ENCODE measurements at regions not wholly inside any gene's neighbourhood (a gene's known extent, or its start where the extent isn't known, plus 50 kb on each side); places are given as distances from the start of the nearest gene placed in this dataset.
A peak's percentile ranks its signal among the peaks of the same experiment; 100 is the strongest.
"Not testable (repeated sequence)": the region's sequence is repeated elsewhere in the genome, so short reads cannot be mapped to it uniquely, and the experiment has no call there.

GRCh38 chr4:57403591-57403990 is 293.4 kb upstream of the IGFBP7 start:
- no peak for DNase-seq

DNA sequence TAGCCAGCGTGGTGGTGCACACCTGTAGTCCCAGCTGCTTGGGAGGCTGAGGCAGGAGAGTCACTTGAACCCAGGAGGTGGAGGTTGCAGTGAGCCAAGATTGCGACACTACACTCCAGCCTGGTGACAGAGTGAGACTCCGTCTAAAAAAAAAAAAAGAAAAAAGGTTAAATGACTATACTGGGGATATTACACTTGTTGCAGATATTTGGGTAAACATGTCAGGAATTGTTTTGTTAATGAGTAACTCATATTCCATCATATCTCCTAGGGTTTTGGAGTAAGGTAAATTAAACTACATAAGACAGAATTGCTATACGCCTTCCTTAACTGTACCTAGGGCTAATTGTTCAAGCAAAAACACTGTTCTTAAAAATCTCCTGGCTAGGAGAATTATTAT is 291.4 kb upstream of the IGFBP7 start:
- DNase-seq = no peak

DNA sequence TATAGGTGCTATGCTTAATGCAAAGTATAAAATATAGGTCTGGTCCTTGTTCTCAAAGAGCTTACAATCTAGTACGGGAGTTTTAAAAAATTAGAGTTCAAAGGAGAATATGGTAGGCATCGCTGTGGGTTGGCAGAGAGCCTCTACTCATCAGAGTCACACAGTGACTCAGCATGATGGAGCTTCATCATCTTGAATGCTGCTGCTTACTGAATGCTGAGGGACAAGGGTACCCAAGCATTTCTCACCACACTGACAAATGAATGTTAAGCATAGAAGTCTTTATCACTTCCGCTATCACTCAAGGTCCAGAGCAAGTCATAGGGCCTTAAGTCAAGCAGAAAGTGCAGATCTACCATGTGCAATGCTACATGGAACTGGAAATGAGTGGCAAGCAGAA is 268.6 kb upstream of the IGFBP7 start:
- DNase-seq = peak; percentile 46

DNA sequence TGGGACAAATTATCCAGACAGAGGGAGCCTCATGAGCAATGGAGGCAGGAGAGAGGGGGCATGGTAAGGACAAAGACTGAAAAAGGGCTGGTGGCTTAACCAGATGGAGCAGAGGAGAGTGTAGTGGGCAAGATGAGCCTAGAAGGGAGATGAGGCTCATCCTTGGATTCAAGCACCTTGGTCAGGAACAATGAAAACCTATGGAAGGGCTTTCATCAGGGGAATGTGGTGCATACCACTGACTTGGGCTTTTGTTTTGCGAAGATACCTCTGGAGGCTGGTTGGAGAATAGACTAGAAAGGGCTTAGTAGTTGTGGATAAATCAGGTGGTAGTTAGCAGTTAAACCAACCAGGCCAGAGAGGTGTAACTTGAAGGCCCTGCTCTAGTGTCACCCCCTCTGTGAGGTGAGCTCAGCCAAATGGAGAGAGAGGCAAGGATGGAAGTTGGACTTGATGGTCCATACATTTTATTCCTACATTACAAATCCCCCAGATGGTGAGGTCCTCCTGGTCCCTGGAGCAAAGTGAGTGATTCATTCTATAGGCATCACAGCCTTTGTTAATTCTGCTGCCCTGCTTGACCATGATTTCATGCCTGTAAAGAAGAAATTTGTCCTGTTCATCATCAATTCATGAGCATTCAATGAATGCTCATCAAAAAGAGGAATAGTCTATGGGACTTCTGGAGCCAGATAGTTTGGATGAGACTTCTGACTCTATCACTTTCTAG is 264.8 kb upstream of the IGFBP7 start:
- peak; percentile 41 for DNase-seq

- peak; percentile 65 for DNase-seq
Measured at GRCh38 chr4:57373991-57374390, 263.8 kb upstream of the IGFBP7 start.

GRCh38 chr4:57371671-57372070 is 261.5 kb upstream of the IGFBP7 start:
- DNase-seq = no peak

- DNase-seq = no peak
Measured at GRCh38 chr4:57370691-57371090, 260.5 kb upstream of the IGFBP7 start.

GRCh38 chr4:57369446-57369845 is 259.3 kb upstream of the IGFBP7 start:
- DNase-seq = no peak

DNA sequence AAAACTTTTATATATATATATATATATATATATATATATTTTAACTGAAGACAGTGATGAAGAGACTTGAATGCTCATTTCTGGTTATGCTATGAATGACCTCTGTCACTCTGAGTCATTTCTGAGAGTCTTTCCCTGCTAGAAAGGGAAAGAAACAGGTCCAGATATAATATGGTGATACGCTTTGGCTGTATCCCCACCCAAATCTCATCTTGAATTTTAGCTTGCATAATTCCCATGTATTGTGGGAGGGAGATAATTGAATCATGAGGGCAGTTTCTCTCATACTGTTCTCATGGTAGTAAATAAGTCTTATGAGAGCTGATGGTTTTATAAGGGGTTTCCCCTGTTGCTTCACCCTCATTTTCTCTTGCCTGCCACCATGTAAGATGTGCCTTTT is 254.1 kb upstream of the IGFBP7 start:
- no peak for DNase-seq

DNA sequence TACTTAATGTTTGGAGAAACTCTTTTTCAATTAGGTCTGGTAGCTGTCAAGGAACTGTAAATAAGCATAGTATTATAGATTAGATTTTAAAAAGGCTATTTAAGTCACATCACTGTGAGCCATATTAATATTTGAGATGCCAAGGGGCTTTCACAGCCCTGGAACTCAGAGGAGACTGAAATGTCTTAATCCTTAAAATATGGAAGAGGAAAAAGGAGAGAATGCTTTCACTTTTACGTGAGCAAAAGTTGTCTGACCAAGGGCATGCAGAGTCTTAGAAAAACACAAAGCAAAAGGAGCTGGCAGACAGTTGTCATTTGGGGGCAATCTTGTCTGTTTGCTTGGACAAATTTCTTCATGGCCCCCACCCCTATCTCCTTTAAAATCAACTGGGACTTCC is 253.2 kb upstream of the IGFBP7 start:
- peak; percentile 31 for DNase-seq

GRCh38 chr4:57360681-57361080 is 250.5 kb upstream of the IGFBP7 start:
- no peak for DNase-seq

- DNase-seq = no peak
Measured at GRCh38 chr4:57355101-57355665, 245.0 kb upstream of the IGFBP7 start.

DNA sequence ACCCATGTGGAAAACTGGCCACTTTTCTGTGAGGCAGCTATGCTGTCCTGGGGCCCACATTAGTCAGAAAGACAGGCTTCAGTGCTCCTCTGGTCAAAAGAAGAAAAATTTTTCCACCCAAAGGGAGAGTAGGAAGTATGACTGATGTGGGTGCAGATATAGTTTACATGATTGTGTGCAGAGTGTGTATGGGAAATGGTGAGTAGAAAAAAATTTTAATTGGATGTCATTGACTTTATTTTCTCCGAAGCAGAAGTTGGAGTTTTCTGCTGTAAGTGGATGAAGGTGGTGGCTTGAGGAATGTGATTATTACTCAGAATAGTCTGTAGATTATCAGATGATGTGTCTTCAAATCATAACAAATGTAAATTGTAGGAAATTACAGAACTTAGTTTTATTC is 241.5 kb upstream of the IGFBP7 start:
- peak; percentile 17 for DNase-seq

DNA sequence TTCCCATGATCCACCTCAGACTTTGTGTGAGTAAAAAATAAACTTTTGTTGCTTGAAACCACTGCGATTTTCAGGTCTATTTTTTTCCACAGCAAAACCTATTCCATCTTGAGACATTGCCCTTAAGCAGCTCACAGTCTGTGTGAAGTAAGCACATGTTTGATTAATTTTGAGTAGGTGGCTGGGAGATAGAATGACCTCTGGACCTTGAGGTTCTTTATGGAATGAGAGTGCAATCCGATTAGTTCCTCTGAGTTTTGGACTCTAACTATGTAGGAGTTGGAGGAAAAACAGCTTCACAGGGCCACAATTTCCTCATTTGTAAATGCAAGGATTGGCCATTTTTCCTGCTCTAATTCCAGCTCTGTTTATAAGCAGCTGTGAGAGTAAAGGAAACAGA is 234.1 kb upstream of the IGFBP7 start:
- DNase-seq = no peak

DNA sequence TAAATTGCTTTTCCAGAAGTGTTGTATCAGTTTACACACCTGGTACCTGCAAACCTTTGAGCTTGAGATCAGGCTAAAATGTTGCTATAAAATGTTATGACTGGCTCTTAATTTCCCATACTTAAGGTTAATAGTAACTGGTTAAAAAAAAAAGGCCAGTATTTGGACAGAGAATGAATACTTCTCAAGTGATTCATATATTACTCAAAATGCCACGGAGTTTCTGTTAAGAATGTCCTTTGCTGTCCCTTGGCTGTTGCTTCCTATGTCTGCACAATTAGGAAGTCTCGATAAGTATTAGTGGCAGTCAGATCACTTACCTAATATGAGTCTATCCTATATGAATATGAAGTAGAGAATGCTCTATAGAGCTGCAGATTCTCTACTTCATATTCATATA is 232.2 kb upstream of the IGFBP7 start:
- peak; percentile 53 for DNase-seq

DNA sequence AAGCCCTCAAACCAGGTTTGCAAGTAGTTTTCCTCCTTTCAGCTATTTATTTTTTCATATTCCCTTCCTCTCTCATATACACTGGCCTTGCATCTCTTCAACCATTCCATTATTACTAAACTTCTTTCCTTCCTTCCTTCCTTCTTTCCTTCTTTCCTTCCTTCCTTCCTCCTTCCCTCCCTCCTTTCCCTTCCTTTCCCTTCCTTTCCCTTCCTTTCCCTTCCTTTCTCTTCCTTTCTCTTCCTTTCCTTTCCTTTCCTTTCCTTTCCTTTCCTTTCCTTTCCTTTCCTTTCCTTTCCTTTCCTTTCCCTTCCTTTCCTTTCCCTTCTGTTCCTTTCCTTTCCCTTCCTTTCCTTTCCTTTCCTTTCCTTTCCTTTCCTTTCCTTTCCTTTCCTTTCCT is 228.7 kb upstream of the IGFBP7 start:
- DNase-seq = not testable (repeated sequence)

DNA sequence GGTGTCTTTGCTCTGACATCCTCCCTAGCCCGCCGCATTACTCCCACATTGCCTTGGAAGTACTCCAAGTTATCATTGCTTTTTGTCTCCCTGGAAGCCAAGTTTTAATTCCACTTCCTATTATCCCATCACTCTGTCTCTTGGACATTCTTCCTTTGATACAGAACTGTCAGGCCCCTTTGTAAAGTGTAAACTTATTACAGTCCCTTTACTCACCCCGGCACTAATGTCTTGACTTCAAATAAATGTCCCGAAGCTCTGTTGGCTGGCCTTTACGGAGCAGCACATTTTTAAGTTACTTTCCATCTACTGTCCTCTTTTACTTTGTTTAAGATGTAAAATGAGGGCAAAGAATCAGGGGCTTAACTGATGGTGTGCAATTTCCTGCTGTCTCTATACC is 223.5 kb upstream of the IGFBP7 start:
- no peak for DNase-seq

DNA sequence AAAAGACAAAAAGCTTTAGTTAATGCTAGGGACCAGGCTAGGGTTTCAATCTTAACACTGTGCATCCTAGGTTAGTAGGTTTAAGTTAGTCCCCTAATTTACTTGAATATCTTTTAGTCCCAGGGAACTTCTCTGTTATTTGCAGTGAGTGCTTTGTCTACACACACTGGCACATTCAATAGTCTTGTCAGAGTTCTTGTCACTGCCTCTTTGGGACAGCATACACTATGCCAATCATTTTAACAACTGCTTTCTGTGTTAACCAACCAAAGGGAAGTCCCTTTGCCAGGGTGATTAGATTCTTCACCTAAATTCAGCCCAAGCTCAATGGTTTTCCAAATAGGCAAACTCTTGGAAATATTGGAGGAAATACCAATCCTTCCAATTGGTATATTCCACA is 221.8 kb upstream of the IGFBP7 start:
- DNase-seq = no peak

DNA sequence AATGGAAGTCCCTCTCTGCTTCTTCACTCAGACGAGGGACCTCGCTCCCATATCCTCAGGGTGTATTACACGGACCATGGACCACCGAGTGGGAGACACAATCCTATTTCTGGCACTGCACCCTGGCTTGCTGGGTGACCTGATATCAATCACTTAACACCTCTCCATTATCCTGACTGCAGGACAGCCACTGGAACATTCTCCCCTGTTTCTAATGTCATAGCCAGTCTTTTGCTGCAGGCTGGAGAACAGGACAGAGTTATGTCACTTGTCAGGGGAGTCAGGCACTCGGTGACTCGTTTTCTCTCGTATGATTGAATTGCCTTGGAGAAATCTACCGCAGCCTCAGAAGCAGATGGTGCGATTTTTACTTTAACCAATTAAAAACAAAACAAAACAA is 219.1 kb upstream of the IGFBP7 start:
- no peak for DNase-seq

DNA sequence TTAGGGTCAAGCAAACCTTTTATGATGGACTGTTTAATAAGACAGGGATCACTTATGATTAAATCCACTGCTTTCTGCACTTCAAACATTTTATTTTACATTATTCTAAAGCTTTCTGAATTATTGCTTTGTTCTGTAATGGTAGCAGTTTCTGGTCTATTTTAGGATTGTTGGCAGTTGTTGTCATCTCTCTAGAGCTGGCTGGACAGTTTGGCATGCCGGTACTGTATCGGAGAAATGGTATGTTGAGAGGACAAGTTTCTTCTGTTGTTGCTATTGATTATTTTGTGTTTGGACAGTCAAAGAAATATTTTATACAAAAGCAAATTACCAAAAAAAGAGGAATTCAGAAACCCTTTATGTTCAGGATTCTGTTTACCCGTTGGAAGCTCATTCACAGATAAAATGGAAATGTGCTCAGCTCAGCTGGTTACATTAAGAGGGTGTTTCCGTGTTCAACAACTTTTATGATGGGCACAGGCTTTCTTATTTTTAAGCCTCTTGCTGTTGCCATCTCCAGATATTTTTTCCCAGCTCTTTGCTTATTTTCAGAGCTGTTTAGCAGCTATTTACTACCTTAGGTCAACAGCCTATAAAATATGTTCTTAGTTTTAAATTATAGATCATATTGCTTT is 214.6 kb upstream of the IGFBP7 start:
- no peak for DNase-seq

DNA sequence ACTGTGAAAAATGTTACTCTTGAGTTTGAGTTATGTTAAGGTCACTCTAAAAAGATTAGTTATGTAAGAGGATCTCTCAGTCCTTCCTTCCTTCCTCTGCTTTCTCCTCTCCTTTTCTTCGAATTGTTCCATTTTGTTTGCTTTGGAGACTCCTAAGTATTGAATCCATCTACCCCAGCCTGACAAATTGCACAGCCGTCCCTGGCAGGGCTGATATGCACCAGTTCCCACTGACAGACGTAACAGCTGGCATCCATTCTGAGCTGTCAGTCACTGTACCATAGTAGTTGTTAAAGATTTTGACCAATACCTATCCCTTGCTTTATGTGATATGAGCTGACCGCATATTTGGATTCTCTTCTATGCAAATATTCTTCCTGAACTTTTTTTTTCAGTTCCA is 210.7 kb upstream of the IGFBP7 start:
- no peak for DNase-seq

DNA sequence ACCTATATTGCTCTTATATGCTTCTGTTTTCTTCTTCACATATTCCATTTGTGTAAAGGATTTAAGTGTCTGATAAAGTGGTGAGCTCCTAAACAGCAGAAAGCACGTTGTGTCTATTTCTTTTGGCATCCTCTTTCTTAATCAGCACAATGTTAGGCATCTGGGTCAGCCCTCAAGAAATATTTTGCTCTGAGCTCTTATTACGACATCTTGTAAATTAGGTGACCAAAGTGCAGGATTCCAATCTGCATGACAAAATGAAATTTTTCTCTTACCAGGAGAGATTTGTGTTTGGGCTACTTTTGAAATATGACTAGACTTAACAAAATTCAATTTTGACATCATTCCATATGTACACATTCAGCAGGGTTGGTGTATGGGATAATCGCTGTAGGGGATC is 210.0 kb upstream of the IGFBP7 start:
- DNase-seq = peak; percentile 54

DNA sequence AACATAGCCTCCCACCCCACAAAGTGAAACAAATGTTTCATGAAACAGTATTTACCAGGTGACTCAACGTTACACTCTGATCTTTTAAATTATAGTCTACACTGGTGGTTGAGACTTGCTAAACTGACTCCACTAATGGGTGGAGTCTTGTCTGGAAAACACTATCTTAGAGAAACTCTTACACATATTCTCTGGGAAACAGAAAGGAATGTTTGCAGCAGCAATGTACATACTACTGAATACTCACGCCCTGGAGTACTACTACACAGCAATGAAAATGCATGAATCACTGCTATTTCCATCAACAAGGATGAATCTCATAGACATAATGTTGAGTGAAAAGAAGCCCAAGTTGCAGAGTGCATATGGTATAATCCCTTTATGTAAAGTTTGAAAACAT is 208.5 kb upstream of the IGFBP7 start:
- DNase-seq = peak; percentile 4

DNA sequence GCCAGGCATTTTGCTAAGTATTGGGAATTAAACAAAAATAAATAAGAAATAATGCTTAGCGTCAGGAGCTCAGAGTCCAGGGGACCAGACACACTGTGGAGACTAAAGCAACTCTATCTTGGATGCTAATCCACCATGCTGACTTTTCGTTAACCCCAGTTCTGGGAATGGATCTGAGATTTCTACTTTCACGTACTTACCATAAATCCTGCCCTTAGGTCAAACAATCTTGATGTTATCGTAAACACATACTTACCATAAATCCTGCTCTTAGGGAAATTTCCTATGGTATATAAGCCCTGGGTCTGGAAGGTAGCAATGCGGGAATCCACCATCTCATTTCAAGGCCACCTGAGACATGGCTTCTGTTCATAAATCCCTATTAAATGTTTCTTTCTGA is 204.5 kb upstream of the IGFBP7 start:
- DNase-seq = no peak
